ENCODE measurements at regions not wholly inside any gene's neighbourhood (a gene's known extent, or its start where the extent isn't known, plus 50 kb on each side); places are given as distances from the start of the nearest gene placed in this dataset.

GRCh38 chr5:124866355-124867136 lies 120.1 kb upstream of the ZNF608 start:
- ATAC-seq (no peak), DNase-seq (no peak)
- intact Hi-C loops (cut with DNase I, micrococcal nuclease), result no loop called here

GRCh38 chr5:124867137-124867704 lies 120.8 kb upstream of the ZNF608 start:
- intact Hi-C loops (cut with DNase I, micrococcal nuclease), result no loop called here
- ATAC-seq (no peak), DNase-seq (no peak)

GRCh38 chr5:124868676-124869075 lies 122.2 kb upstream of the ZNF608 start:
- no peak for DNase-seq
- no peak for ATAC-seq
- intact Hi-C loops (cut with DNase I, micrococcal nuclease), result no loop called here

- ATAC-seq, result no peak
- intact Hi-C loops (cut with DNase I, micrococcal nuclease), result no loop called here
- no peak for DNase-seq
These were observed 123.1 kb upstream of the ZNF608 start for GRCh38 chr5:124869426-124870033.

- ATAC-seq (no peak), DNase-seq (no peak)
- intact Hi-C loops (cut with DNase I, micrococcal nuclease), result no loop called here
These were observed 123.6 kb upstream of the ZNF608 start for GRCh38 chr5:124870070-124870469.

- DNase-seq, result no peak
- intact Hi-C loops (cut with DNase I, micrococcal nuclease), result no loop called here
- no peak for ATAC-seq
These were observed 124.9 kb upstream of the ZNF608 start for GRCh38 chr5:124871303-124871702.

- ATAC-seq, result no peak
- no peak for DNase-seq
- intact Hi-C loops (cut with DNase I, micrococcal nuclease), result no loop called here
These were observed 125.6 kb upstream of the ZNF608 start for GRCh38 chr5:124872086-124872485.

- intact Hi-C loops (cut with DNase I, micrococcal nuclease), result no loop called here
- DNase-seq (no peak), ATAC-seq (no peak)
These were observed 126.2 kb upstream of the ZNF608 start for GRCh38 chr5:124872615-124873014.

- no peak for ATAC-seq
- DNase-seq, result no peak
- intact Hi-C loops (cut with DNase I, micrococcal nuclease), result no loop called here
These were observed 126.7 kb upstream of the ZNF608 start for GRCh38 chr5:124873188-124873587.

- no peak for DNase-seq
- intact Hi-C loops (cut with DNase I, micrococcal nuclease), result no loop called here
- ATAC-seq, result no peak
These were observed 127.3 kb upstream of the ZNF608 start for GRCh38 chr5:124873713-124874112.

- intact Hi-C loops (cut with DNase I, micrococcal nuclease), result no loop called here
- DNase-seq (no peak), ATAC-seq (peak; percentile 35)
These were observed 130.1 kb upstream of the ZNF608 start for GRCh38 chr5:124876566-124876965.

GRCh38 chr5:124876983-124877382 lies 130.5 kb upstream of the ZNF608 start:
- intact Hi-C loops (cut with DNase I, micrococcal nuclease), result no loop called here
- no peak for ATAC-seq
- DNase-seq, result no peak

GRCh38 chr5:124877501-124878146 lies 131.2 kb upstream of the ZNF608 start:
- intact Hi-C loops (cut with DNase I, micrococcal nuclease), result no loop called here
- DNase-seq (no peak), ATAC-seq (no peak)

GRCh38 chr5:124878583-124879342 lies 132.3 kb upstream of the ZNF608 start:
- intact Hi-C loops (cut with DNase I, micrococcal nuclease), result no loop called here
- ATAC-seq (no peak), DNase-seq (no peak)

- ATAC-seq (peak; percentile 95), DNase-seq (peak; percentile 43 to 57)
- intact Hi-C loops (cut with DNase I, micrococcal nuclease), result no loop called here
These were observed 134.7 kb upstream of the ZNF608 start for GRCh38 chr5:124880903-124881697.

- ATAC-seq, result no peak
- no peak for DNase-seq
- intact Hi-C loops (cut with DNase I, micrococcal nuclease), result no loop called here
These were observed 137.2 kb upstream of the ZNF608 start for GRCh38 chr5:124883681-124884080.

GRCh38 chr5:124884114-124884513 lies 137.7 kb upstream of the ZNF608 start:
- DNase-seq, result no peak
- intact Hi-C loops (cut with DNase I, micrococcal nuclease), result no loop called here

GRCh38 chr5:124885490-124885889 lies 139.1 kb upstream of the ZNF608 start:
- no peak for DNase-seq
- intact Hi-C loops (cut with DNase I, micrococcal nuclease), result no loop called here
- ATAC-seq, result no peak

More at GRCh38 chr5:124884114-124884513, 137.7 kb upstream of the ZNF608 start:
- ATAC-seq, result no peak

All from left colon (tissue), 2 donors.